HG03558 (cell line): ENCODE measurements at regions not wholly inside any gene's neighbourhood (a gene's known extent, or its start where the extent isn't known, plus 50 kb on each side); places are given as distances from the start of the nearest gene placed in this dataset.

Source experiments
- ATAC-seq: cut with Tn5 transposase; IDR thresholded peaks from one replicate; pipeline ENCODE4 v1.9.1; 2021; ENCODE audit warnings: moderate number of reproducible peaks; ENCODE audit not compliant: unreplicated experiment; ENCODE audit errors: extremely low read depth

DNA sequence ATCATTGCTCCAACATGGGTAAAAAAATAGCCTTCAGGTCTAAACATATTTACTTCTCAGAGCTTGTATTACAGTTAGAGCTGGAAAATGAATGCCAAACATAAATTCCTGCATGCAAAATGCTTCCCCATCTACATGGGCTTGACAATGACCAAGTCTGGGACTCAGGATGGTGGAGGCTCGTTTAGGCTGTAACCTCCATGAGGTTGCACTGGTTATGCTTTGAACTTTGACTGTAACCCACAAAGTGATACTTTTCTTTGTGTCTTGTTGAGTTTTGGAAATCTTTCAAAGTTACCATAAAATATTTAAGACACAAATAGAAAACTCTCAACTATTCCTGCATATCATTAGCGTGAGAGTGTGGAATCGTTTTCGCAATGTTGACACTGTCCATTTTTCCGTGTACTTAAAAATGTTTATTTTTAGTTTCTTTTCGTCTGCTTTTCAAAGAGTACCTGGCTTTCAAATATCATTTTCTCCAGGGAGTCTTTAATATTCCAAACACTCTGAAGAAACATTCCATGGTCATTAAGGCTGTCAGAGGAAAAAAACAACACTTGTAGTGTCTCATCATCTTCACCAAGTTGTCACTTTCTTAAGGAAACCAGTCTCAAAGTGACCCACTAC lies 487.8 kb downstream of the ENC1 start:
- no peak for ATAC-seq

DNA sequence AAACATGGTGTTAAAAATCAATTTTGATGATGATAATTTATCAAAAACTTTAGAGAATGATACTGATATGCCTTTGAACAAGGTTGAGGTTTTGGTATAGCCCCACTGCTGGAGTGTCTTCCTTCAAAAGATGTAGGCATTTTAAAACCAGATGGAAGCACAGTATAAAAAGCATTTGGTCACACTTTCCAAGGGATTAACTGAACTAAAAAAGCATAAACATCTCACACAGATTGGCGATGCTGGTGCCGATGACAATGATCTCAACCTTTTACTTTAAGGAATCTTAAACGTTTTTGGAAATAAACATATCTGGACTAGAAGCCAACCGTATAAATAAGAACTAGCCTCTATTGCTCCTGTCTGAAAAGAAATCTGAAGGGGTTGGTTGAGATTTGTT lies 488.4 kb downstream of the ENC1 start:
- ATAC-seq: no peak

DNA sequence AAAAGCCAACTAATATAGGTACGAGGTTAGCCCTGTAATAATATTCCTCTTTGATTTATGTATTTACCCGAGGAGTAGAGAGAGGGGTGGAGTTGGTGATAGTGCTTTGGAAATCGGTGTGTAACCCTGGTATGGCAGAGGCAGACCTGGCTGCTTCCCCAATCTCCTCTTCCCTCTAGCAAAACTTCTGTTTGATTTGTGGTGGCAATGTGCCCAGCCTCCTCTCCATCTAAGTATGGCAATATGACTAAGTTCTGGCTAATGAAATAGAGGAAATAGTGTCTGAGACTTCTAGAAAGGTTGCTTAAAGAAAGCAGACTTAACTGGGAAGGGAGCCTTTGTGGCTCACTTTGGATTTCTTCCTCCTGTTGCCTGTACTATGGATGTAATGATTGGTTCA lies 491.1 kb downstream of the ENC1 start:
- ATAC-seq: no peak

DNA sequence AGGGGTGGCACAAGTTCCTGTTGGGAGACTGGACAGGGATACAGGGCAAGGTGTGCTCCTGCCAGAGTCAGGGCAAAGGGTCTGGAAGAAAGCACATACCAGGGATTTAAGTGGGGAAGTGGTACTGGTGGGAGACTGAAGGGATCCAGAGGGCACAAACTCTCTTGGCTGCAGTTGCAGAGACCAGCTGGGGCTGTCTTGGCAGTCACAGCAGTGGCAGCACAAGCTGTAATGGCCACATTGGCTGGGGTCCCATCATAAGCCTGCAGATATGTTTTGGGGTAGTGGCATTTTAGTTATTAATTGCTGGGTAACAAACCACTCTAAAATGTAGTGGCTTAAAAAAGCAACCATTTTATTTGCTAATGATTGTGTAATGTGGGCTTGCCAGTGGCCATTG lies 492.2 kb downstream of the ENC1 start:
- no peak for ATAC-seq

DNA sequence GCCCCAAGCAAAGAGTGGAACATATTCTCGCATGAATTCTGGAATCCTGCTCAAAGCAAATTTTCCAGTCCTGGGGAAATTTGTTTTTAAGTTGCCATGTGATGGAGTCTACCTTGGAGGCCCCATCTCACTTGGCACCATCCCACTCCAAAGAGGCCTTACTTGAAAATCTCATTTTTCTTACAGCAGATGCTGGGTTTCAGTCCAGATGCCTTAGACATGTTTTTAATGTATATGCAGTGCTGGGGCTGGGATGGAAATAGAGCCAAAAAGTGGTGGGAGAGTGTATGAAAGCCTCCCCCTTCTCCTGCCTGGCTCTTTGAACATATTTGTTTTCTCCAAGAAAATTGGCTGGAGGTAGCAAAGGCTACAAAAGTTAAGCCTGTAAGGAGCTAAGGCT lies 493.7 kb downstream of the ENC1 start:
- ATAC-seq: no peak

DNA sequence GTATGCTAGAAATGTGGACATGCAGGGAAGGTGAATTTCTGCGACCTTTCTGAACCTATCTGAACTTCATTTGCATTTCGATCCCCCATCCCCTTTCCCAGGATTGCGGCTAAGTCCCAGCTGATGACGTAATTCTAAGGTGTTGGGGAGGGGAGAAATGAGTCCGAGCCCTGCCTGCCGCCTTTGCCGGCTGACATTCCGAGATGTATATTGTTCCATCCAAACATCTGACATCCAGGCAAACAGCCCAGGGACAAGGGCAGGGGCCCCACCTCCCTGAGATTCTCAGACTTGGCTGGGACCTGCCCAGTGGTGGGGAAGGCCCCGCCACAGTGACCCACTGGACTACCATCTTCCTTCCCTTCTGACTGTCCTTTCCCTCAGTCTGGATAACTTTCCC lies 494.6 kb downstream of the ENC1 start:
- no peak for ATAC-seq

DNA sequence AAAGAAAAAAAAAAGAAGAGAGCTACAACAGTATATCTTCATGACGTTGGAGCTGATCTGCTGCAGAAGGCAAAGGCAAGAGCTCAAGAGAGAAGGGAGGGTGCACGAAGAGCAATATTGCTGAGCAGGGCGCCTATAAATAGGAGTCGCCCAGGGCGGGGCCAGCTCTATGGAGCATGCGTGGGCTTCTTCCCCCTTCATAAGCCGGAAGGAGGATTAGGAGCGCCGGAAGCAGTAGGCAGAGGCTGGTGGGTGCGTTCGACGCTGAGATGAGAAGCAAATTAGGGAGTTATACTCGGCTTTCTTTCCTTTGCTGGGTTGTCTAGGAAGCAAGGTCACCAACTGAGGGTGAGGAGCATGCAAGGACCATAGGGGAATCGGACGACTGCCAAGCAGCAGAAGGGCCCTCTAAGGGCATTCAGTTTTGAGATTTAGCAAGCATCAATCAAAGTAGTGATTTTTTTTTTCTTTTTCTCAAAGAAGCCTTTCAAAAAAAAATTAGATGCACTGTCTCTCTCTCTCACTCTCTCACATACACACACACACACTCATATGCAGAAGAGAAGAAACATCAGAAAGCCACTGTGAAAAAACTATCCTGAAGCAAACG lies 496.7 kb downstream of the ENC1 start:
- no peak for ATAC-seq

DNA sequence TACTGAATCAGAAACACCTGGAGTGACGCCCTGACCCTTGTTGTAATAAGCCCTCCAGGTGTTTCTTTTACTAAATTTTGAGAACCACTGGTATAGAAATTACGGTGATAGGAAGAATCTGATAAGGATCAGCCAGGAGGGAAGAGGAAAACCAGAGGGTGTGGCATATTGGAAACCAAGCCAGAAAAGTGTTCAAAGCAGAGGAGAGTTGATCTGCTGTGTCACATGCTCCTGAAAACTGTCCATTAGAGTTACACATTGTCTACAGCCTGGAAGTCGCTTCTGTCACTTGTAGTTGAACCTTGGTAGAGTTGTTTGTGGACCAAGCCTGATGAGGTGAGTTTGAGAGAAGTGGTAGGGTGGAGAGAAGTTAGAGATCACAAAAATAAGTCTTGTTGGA lies 497.4 kb downstream of the ENC1 start:
- no peak for ATAC-seq

DNA sequence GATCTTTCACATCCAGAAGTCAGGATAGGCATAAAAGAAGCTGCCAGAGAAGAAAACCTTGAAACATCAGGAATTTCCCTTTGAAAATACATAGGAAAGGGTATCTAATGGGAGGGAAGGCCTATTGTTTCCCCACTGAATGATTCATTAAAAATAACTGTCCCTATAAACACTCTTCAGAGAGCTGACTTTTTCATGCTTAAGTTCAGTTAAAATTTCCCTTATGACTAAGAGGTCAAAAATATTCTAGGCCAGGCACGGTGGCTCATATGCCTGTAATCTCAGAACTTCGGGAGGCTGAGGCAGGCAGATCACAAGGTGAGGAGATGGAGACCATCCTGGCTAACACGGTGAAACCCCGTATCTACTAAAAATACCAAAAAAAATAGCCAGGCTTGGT lies 499.5 kb downstream of the ENC1 start:
- ATAC-seq: no peak

DNA sequence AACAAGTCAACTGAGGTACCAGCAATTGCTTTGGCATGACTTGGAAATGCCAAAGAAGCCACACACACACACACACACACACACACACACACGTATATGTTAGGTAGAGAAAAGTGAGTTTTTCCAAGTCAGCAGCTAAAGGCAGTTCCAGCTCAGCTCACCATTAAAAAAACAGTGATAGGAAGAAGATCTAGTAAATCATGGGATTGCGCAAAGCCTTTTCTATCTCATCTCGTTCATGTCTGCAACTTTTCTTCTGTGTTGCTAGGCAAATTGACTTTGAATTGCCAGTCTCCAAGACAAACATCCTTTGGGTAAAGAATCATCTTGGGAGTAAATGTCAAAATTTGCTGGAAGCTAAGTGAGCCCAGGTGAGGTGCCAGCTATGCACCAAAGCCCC lies 500.1 kb downstream of the ENC1 start:
- ATAC-seq: no peak

DNA sequence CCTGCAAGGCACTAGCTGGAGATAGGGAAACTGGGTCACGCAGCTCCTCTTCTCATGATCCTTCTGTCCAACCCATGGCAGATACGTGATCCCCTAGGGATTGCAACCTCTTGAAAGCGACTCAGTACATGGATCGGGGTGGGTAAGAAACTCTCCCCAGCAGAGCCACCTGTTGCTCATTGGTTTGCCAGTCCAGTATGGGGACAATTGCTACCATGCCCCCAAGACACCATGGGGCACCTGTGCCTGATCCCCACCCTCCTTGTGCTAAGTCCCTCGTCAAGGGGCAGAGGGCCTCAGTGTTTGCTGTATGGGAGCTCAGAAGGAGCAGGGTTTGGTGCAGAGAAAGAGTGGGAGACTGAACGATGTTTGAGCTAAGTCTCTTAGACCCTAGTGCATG lies 500.9 kb downstream of the ENC1 start:
- no peak for ATAC-seq

DNA sequence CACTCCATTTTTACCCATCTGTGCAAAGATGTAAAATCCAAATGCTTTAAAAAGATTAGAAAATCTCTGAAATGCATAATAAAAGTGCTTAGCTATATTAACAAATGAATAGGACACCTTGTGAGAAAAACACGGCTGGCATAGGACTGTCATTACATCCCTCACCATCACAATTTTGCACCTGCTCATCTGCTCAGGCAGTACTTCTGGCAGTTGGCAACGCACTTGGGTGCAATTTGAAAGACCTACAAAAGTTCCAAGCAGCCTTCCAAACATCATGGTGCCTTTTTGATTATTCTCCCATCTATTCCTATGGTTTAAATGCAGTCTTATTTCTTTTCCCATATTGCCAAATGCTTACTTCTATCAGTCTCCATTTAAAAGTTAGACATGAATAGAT lies 501.8 kb downstream of the ENC1 start:
- ATAC-seq: no peak

DNA sequence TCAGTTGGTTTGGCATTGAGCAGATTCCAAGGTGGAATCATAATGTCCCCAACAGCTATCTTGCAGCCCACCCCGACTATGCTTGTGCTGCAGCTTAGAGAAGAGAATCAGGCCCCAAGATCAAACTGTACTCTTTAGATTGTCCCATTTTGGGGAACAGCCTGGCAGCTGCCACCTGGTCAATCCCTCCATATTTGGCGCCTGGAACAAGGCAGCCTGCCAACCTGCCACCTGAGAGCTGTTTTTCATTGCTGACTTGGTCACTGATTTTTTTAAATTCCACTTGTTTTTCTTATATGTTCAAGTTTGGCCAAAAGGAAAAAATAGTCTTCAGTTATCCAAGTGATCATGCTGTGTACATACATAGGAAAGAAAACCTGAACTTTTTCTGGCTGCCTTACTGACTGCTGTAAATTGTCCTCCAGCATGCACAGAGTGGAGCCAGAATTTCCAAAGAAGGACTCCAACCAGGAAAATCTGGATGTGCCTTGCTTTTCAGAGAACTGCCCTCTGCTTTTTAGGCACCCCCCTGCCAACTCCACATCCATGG lies 504.2 kb downstream of the ENC1 start:
- ATAC-seq: no peak

DNA sequence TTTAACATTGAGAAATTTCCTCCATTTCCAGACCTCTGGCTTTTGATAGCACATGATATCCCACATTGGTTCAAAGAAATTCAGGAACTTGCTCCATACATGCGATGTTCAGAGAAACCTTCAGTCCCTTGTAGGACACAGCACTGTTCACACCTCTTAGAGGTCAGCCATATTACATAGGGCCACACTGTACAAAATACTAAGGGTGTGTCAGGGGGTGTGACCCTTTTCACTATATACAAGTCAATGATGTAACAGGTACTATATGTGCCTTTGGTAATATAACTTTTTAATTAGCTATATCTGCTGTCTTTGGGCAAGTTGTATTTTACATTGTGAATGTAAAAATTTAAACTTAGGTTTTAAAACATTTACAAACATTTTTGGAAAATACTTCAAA lies 505.5 kb downstream of the ENC1 start:
- ATAC-seq: no peak

DNA sequence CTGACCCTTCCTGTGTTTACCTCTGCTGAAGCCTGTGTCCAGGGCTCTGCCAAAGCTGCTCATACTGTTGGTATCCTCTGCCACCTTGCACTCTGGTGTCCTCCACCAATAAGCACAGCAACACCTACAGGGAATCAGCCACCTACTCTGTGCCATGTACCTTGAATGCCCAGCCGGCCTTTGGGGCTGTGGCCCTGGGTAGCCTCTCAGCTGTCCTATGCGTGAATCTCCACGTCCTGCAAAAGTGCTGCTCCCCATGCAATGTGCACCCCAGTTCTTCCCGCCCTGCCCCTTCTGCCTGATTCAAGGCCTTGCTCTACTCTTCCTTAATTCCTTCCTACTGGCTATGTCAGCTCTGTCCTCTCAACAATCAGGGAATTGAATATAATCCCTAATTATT lies 506.5 kb downstream of the ARHGEF28 start:
- no peak for ATAC-seq

DNA sequence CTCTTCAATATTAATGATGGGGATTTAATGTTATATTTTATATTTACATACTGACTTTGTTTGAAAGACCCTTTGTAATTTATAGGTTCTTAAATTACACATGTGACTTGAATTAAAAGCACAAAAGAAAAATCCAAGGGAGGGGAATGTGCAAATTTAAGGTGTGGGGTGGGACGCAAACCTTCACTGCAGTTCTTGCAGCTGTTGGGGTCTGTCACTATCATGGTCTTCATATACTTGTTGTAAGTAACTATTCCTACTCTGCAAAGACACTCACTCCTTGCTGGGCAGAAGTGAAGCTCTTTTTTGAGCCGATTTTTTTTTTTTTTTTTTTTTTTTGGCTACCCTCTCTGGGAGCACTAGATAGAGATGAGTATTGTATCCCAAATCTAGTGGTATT lies 505.3 kb downstream of the ARHGEF28 start:
- no peak for ATAC-seq

DNA sequence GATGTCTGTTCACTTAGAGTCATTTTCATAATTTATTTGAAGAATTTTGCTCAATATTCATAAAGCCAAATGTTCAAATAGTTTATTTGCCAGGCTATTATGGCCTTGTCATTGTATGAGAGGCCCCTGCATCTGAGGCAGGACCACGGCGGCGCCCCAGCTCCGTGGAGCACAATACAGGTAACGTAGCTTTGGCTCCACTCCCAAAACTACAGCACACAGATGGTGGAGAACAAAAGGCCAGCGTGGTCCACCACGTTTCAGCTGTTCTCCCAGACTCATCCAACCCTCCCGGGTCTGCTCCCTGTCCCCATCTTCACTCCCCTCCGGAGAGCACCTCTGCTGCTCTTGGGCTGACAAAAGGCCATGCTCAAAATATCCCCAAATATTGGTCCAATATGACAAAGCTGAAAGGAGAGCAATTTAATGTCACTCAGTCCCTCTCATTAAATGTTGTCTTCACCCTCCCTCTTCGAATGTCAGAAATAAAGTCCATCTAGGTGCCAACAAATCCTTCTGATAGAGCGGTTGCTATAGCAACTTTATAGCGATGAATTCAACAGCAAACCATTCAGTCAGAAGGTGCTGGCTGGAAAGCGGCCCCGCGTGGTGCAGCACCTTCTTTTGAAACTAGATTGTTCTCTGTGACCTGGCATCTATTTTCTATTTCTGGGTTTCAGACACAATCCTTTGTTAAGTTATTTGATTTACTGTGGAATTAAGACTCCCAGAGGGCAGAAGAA lies 504.3 kb downstream of the ARHGEF28 start:
- ATAC-seq: no peak

DNA sequence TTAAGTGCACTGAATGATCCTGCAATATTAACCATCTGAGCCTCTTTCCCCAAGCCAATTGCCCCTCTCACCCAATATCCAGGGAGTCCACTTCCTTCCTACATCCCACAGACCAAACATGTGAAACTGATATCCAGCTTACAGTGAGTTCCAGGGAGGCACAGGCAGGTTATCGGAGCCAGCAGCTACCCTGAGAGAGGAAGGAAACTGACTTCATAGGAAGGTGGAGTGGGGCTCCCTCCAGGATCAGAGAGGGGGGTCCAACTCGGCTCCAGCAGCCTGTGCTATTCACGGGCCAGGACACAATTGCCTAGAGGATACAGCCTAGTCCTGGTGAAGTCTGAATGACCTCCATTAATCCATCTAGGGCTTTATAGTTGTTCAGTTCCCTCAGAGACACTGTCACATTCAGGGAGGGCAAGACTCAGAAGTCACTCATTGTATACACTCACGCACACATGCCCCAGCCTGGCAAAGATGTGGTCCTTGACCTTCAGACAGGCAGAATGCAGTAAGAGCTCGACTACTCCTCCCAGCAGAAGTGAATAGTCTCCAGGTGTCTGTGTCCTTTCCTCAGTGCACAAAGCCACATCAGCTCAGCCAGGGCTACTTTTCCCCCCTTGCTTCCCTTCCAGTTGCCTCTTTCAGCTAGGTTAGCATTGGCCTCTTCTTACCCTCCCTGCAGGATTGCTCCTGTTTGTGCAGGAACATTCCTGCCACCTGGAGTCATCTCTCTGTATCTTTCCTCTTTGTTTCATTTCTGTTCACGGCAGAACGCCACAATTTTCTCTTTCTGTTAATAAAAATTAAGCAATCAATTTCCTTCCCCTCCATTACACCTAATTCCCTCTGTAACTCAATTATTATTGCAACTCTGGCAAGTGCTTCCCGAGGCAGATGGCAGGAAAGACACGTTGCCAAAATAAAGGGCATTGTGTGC lies 501.7 kb downstream of the ARHGEF28 start:
- ATAC-seq: no peak

DNA sequence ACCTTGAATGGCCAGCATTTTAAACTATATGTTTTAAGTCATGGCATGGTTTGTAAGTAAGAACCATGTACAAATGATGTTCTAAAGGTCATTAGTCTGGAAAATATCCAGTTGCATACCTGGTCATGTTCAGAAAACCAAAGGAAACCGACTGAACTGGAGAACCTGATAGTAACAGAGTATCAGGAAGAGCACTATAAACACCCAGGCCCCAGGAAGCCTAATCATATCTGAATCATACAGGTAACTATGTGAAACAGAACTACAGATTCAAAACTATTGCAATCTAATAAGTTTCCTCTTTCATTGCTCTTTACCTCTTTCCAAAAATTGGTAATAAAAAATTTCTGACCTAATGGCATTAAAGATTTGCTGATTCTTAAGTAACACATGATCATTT lies 500.3 kb downstream of the ARHGEF28 start:
- no peak for ATAC-seq

DNA sequence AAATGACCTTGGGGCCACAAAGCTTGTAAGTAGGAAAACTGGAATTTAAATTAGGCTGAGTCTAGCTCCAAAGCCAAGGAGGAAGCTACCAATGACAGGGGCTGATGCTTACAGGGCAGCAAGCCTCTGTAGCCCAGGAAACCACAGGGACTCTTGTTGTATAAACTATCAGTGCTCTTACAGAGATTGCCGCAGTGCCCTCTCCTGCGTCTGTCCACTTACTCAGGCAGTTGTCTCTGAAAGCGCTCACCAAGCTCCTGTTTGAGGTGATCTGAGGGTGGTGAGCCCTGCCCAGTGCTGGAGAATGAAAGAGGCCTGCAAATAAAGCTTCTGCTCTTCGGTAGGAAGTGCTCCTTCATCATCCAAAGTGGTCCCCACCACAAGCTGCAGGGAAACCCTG lies 498.8 kb downstream of the ARHGEF28 start:
- ATAC-seq: no peak

DNA sequence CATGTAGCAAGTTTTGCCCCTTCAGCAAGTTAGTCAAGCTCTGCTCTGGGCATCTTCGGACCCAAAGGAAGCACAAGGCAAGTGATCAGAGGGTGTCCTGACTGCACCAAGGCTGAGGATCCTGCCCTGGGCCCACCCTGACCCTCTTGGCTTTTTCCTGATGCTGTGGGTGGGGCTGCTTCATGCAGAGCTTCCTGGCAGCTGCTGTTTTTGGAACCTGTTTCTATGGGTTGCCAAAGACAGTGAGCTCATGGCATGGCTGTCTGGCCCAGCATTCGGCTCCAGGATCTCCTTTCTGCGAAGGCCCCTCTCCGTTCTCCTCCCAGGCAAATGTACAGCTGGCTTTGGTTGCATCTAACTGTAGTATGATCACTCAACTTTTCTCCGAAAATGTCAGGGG lies 497.9 kb downstream of the ARHGEF28 start:
- no peak for ATAC-seq
